ENCODE measurements at regions not wholly inside any gene's neighbourhood (a gene's known extent, or its start where the extent isn't known, plus 50 kb on each side); places are given as distances from the start of the nearest gene placed in this dataset.

DNA sequence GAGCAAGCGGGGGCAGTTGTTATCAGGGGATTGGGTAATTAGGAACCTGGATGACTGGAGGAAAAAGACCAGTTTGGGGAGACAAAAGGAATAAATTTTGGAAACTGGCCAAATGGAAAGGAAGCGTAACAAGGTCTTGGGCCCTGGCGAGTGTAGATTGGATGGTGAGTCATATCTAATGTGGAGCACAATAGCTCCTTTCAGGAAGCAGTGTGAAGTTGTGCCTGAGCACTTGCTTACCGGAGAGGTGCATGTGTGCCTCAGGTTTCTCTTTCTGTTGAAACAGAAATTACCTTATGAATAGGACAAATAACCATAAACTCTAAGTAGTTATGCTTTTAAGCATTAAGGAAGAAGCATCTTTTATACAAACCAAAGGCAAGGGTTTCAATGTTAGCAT, 176.4 kb downstream of the KIF4B start:
- TF ChIP-seq, protein P1, sequence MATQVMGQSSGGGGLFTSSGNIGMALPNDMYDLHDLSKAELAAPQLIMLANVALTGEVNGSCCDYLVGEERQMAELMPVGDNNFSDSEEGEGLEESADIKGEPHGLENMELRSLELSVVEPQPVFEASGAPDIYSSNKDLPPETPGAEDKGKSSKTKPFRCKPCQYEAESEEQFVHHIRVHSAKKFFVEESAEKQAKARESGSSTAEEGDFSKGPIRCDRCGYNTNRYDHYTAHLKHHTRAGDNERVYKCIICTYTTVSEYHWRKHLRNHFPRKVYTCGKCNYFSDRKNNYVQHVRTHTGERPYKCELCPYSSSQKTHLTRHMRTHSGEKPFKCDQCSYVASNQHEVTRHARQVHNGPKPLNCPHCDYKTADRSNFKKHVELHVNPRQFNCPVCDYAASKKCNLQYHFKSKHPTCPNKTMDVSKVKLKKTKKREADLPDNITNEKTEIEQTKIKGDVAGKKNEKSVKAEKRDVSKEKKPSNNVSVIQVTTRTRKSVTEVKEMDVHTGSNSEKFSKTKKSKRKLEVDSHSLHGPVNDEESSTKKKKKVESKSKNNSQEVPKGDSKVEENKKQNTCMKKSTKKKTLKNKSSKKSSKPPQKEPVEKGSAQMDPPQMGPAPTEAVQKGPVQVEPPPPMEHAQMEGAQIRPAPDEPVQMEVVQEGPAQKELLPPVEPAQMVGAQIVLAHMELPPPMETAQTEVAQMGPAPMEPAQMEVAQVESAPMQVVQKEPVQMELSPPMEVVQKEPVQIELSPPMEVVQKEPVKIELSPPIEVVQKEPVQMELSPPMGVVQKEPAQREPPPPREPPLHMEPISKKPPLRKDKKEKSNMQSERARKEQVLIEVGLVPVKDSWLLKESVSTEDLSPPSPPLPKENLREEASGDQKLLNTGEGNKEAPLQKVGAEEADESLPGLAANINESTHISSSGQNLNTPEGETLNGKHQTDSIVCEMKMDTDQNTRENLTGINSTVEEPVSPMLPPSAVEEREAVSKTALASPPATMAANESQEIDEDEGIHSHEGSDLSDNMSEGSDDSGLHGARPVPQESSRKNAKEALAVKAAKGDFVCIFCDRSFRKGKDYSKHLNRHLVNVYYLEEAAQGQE (IDR thresholded peaks at IDR 0.05; ENCODE audit: insufficient read depth in 1 of 2, low read depth in 2 of 2, low read length in 2 of 2): no peak
- TF ChIP-seq TAF1 (IDR thresholded peaks at IDR 0.05; ENCODE audit: borderline replicate concordance, insufficient read depth, low read length) (no peak), POLR2AphosphoS5 (IDR thresholded peaks at IDR 0.05; ENCODE audit: low read depth, low read length) (no peak), SIN3A (IDR thresholded peaks at IDR 0.05; ENCODE audit: borderline replicate concordance, insufficient read depth, low read length) (no peak), FOXP2 (optimal IDR thresholded peaks at IDR 0.05; ENCODE audit: borderline replicate concordance, extremely low read depth, extremely low read length, insufficient read depth) (no peak)
